Right cardiac atrium (tissue), 5 donors: ENCODE measurements at regions not wholly inside any gene's neighbourhood (a gene's known extent, or its start where the extent isn't known, plus 50 kb on each side); places are given as distances from the start of the nearest gene placed in this dataset.
"Not testable (repeated sequence)": the region's sequence is repeated elsewhere in the genome, so short reads cannot be mapped to it uniquely, and the experiment has no call there.

Source experiments
- ATAC-seq, 2 donors: fragments of 200-7000 bp; cut with Tn5 transposase; one replicate each; pipeline versions ENCODE4 v1.8.0 to v1.9.1; 2020; ENCODE audit warnings: moderate library complexity in 2 of 2, mild to moderate bottlenecking in 1 of 2
- DNase-seq, 3 donors: peaks; one replicate each; pipeline ENCODE4 v3.0.0-alpha.2; 2020
- H3K27ac ChIP-seq: one replicate; pipeline ENCODE4 v1.5.1; 2013; ENCODE audit warnings: mild to moderate bottlenecking, low read length, control low read depth, moderate library complexity
- H3K27me3 ChIP-seq: one replicate; pipeline ENCODE4 v1.6.1; 2013; ENCODE audit not compliant: control insufficient read depth, insufficient read depth
- H3K4me1 ChIP-seq: one replicate; pipeline ENCODE4 v1.6.1; 2013; ENCODE audit warnings: low read length; ENCODE audit not compliant: control insufficient read depth, insufficient read depth
- H3K4me3 ChIP-seq: one replicate; pipeline ENCODE4 v1.5.1; 2013; ENCODE audit warnings: low read length, control low read depth
- H3K9me3 ChIP-seq: one replicate; pipeline ENCODE4 v1.6.1; 2013; ENCODE audit warnings: low read length; ENCODE audit not compliant: control insufficient read depth
- WGBS: extraction: QIAGEN DNeasy Blood & Tissue Kit; methylation state at CpG from one replicate; pipeline ENCODE4 v1.1.7; 2013; 5-methylcytosine and 5-hydroxymethylcytosine counted together
- intact Hi-C, 4 donors: fragments of 100-400 bp; cut with DNase I; formaldehyde crosslinking; loops; one replicate each; pipeline versions ENCODE4 v1.11.0 to v1.14.0; 2022 to 2023
- donor health status: healthy with polysubstance abuse.
- donor health status: DM: no; HTN: yes; CAD: no.
- donor health status: DM: no; HTN: no; CAD: no.
- donor health status: DM: no; HTN: yes; CAD: no; lungs with severe emphysema.
- donor health status: DM: yes; HTN: yes; CAD: no.

DNA sequence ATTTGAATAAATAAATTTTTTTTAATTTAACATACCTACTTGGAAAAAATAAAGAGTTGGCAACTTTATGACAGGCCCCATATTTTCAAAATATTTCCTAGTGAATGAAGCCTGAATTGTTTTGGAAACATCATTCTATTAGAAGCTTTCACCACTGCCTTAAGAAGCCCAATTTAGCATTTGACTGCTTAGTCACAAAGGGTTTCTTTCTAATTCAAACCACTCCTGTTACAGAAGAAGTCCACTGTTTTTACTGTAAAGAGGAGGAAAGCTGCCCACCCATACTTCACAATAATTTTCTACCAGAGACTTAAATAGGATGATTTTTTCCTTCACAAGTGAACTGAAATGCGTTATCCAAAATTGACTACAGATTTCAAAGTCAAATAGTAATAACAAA is 534.6 kb upstream of the PTBP2 start:
- no peaks in the 10 kb centered on the region for H3K9me3 ChIP-seq
- H3K27ac ChIP-seq: no peak overlapping the region
- no peak for ATAC-seq
- DNase-seq: no peak
- no peaks in the 10 kb centered on the region for H3K4me1 ChIP-seq
- H3K4me3 ChIP-seq: no peak overlapping the region
- intact Hi-C loops: no loop called here
- WGBS: 64% methylated on average over 1 of the region's 1 CpG
- no peaks in the 10 kb centered on the region for H3K27me3 ChIP-seq

DNA sequence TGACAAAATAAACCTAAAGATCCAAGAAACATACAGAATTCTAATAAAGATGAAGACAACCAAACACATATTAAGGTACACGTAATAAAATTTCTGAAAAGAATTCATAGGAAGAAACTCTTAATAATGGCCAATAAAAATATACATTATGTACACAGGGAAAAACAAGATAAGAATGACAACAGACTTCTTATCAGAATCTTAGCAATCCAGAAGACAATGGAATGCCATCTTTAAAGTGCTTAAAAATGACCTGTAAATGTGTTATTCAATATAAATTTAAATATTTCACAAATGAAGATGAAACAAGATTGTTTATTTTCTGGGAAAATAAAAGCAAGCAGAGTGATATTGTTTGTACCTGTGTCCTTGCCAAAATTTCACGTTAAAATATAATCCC is 530.4 kb upstream of the PTBP2 start:
- Histone ChIP-seq H3K9me3 (no peaks in the 10 kb centered on the region), H3K27ac (no peak overlapping the region), H3K4me3 (no peak overlapping the region), H3K4me1 (no peaks in the 10 kb centered on the region), H3K27me3 (no peaks in the 10 kb centered on the region)
- 65% methylated on average over 2 of the region's 2 CpGs for WGBS
- DNase-seq (no peak), ATAC-seq (no peak)
- intact Hi-C loops: no loop called here

DNA sequence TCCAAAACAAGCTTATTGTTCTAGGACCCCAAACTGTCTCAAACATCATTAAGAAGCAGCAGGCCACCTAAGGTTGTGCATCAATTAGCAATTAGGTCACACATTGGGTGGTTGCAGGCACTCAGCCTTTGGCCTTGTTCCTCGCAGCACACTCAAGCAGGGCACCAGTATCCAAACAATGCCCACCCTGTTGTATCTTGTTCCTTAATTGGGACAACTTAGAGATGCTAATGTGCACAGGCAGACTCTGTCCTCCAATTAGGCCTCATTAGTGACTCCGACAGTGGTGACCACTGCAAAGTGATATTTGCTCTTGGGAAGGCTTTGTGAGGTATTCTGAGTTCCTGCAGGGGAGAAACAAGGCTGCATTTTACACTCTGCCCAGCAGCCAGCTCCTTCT is 515.1 kb upstream of the PTBP2 start:
- no peak overlapping the region for H3K4me3 ChIP-seq
- H3K27me3 ChIP-seq: no peaks in the 10 kb centered on the region
- intact Hi-C loops: no loop called here
- no peaks in the 10 kb centered on the region for H3K4me1 ChIP-seq
- ATAC-seq: no peak
- no peaks in the 10 kb centered on the region for H3K9me3 ChIP-seq
- no peak for DNase-seq
- H3K27ac ChIP-seq: no peak overlapping the region
- 63% methylated on average over 2 of the region's 2 CpGs for WGBS

DNA sequence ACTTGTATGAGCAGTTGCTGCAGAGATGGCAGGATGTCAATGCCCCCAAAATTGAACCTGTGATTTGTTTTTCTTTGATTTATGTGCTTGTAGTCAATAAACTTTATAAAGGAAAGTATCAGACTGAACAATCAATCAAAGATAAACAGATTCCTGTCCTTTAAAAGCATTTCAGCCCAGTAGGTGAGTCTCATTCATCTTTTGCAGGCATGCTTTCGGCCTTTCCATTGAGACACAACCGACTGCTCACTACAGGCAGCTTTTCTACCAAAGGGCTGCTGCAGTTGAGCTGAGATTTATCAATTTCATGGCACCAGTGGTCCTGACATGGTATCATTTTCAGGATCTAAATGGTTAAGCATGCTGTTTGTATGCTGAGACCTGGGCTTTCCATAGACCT is 513.6 kb upstream of the PTBP2 start:
- Histone ChIP-seq H3K4me3 (no peak overlapping the region), H3K27me3 (no peaks in the 10 kb centered on the region), H3K9me3 (no peaks in the 10 kb centered on the region), H3K27ac (no peak overlapping the region), H3K4me1 (no peaks in the 10 kb centered on the region)
- WGBS: 85% methylated on average over 2 of the region's 2 CpGs
- DNase-seq: no peak
- ATAC-seq: no peak
- intact Hi-C loops: no loop called here

DNA sequence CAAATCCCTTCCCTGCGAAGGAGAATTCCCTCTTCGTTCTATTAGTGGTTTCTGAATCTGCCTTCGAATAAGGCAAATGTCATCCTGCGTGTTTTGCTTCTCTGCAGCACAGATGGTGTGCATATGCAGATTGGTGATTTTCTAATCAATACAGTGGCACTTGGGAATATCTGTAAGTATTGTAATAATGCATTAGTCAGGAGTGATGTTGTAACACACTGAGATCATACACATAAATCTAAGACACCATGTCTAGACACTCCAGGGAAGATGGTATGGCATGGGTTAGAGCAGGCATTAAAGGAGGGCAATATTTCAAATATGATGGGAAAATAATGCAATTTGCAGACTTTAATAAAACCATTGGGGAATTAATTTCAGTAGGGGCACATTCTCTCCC is 513.2 kb upstream of the PTBP2 start:
- no peak for ATAC-seq
- WGBS: 93% methylated on average over 4 of the region's 4 CpGs

DNA sequence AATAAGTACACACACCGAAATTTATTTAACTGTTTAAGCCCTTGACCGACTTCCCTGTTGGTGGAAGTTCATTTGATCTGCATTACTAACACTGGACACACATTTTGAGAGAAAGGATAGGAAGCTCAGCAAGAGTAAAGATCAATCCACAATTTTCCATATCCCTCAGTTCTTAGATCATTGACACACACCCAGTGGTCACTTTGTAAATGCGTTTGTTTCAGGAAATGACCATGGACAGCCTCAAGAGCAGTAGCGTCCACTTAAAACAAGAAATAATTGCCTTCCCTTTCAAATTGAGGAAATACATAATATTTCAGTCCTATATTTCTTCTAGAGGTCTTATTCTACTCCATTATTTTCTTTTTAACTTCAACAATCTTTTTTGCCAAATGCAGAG is 511.5 kb upstream of the PTBP2 start:
- ATAC-seq (no peak), DNase-seq (no peak)
- H3K27ac ChIP-seq: no peak overlapping the region
- intact Hi-C loops: no loop called here
- no peak overlapping the region for H3K4me3 ChIP-seq
- H3K27me3 ChIP-seq: no peaks in the 10 kb centered on the region
- no peaks in the 10 kb centered on the region for H3K9me3 ChIP-seq
- WGBS: 73% methylated on average over 4 of the region's 4 CpGs
- H3K4me1 ChIP-seq: no peaks in the 10 kb centered on the region

More for the DNA sequence above, 513.2 kb upstream of the PTBP2 start:
- Histone ChIP-seq H3K27ac (no peak overlapping the region), H3K4me1 (no peaks in the 10 kb centered on the region), H3K9me3 (no peaks in the 10 kb centered on the region), H3K4me3 (no peak overlapping the region), H3K27me3 (no peaks in the 10 kb centered on the region)
- intact Hi-C loops: no loop called here
- no peak for DNase-seq

DNA sequence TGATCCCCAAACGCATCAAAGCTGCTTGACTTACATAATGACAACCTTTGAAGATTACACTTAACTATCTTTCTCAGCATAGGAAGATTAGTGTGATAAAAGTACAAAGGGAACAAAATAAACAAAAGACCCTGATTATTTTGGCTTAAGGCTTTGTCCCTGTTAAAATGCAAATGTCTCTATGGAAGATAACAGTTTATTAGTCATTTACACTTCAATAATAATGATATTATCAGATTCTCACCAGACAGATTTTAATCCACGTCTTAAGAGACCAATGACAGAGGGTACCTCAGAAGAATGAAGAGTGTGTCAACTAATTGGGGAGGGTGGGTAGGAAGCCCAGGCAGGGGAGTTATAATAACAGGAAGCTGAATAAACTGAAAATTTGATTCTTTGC is 510.4 kb upstream of the PTBP2 start:
- H3K27me3 ChIP-seq: no peaks in the 10 kb centered on the region
- H3K27ac ChIP-seq: no peak overlapping the region
- 61% methylated on average over 2 of the region's 2 CpGs for WGBS
- no peak for ATAC-seq
- no peak for DNase-seq
- no peaks in the 10 kb centered on the region for H3K4me1 ChIP-seq
- no peaks in the 10 kb centered on the region for H3K9me3 ChIP-seq
- H3K4me3 ChIP-seq: no peak overlapping the region
- intact Hi-C loops: no loop called here

DNA sequence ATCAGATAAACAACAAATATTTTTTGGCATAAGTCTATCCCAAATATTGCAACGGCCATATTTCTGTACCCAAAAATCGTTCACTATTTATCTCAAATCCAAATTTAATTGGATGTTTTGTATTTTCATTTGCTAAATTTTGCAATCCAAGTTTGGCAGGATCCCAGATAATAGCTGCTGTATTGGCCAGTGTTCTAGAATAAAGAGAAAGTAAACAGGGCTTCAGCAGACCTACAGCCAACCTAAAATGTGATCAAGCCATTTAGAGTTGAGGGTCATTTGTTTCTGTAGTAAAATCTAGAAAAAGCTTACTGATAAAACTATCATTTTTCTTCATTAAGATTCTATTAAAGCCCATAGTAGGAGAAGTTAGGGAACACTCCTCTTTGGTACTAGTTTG is 506.6 kb upstream of the PTBP2 start:
- Histone ChIP-seq H3K4me3 (no peak overlapping the region), H3K4me1 (no peaks in the 10 kb centered on the region), H3K27me3 (no peaks in the 10 kb centered on the region), H3K9me3 (no peaks in the 10 kb centered on the region), H3K27ac (no peak overlapping the region)
- ATAC-seq: no peak
- intact Hi-C loops: no loop called here
- DNase-seq: no peak
- 50% methylated on average over 2 of the region's 2 CpGs for WGBS

DNA sequence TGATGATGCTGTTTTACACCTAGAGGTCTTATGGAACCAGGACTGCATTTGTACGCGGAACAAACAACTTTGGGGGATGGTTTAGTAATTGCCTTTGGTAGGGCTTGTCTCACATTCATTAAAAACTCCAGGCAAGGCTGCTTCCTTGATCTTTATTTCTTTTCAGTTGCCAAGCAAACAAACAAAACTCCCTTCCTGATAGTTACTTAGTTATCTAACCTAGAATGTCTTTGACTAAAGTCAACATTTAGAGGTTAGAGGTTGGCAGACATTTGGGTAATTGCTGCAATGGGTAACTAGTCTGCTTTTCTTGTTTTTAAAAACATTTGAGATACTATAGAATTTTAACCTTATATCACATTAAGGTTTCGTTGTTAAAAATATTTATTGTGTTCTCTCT is 500.9 kb upstream of the PTBP2 start:
- intact Hi-C loops: no loop called here
- ATAC-seq (no peak), DNase-seq (no peak)
- Histone ChIP-seq H3K4me1 (no peaks in the 10 kb centered on the region), H3K27me3 (no peaks in the 10 kb centered on the region), H3K27ac (no peak overlapping the region), H3K9me3 (no peaks in the 10 kb centered on the region), H3K4me3 (no peak overlapping the region)
- 84% methylated on average over 3 of the region's 3 CpGs for WGBS

DNA sequence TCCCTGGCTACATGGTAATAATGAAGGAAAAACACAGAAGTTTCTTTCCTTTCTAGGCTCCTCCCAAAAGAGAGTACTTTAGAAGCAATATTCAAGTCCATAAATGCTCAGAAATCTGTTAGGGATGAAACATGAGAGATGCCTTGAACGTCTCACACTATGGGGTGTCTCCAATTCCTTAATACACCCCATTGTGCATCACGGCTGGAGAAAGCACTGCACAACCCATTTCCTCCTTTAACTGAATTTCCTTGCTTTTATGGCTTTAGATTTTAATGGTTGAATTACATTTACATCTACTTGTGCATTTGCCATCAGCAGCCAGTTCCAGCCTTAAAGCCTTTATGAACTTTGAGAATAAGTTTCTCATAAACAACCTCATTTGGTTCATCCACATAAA is 498.9 kb upstream of the PTBP2 start:
- H3K27me3 ChIP-seq: no peaks in the 10 kb centered on the region
- ATAC-seq: no peak
- intact Hi-C loops: no loop called here
- no peak overlapping the region for H3K27ac ChIP-seq
- no peak overlapping the region for H3K4me3 ChIP-seq
- H3K4me1 ChIP-seq: no peaks in the 10 kb centered on the region
- WGBS: 75% methylated on average over 2 of the region's 2 CpGs
- no peak for DNase-seq
- H3K9me3 ChIP-seq: no peaks in the 10 kb centered on the region

DNA sequence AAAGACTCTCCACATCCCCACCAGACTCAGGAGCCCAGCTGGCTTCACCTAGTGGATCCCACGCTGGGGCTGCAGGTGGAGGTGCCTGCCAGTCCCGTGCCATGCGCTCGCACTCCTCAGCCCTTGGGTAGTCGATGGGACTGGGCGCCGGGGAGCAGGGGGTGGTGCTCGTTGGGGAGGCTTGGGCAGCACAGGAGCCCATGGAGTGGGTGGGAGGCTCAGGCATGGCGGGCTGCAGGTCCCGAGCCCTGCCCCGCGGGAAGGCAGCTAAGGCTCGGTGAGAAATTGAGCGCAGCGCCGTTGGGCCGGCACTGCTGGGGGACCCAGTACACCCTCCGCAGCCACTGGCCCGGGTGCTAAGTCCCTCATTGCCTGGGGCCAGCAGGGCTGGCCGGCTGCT is 497.4 kb upstream of the PTBP2 start:
- peak in 2 of 3 donors; percentile 21 to 42 for DNase-seq
- H3K27me3 ChIP-seq, ATAC-seq, H3K27ac ChIP-seq, H3K4me3 ChIP-seq, H3K4me1 ChIP-seq, intact Hi-C loops, H3K9me3 ChIP-seq: not testable (repeated sequence)
- WGBS: 93% methylated on average over 20 of the region's 20 CpGs

DNA sequence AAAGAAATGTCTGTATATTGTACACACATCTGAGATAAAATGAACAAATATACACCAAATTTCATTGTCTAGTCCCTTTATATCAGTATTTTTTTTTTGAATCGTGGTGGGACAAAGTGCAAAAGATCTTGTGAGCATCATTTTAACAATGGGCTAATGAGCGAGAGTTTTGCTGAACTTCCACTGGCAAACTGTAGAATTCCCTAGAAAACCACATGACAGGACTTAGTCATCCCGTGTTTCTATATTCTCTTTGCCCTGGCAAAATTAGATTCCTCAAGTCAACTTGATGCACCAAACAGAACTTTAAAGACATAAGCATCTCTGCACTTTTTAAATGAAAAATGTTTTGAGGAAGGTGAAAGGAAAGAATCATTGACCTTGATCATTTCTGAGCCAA is 488.2 kb upstream of the PTBP2 start:
- Histone ChIP-seq H3K27ac (no peak overlapping the region), H3K27me3 (no peaks in the 10 kb centered on the region), H3K4me1 (no peaks in the 10 kb centered on the region), H3K4me3 (no peak overlapping the region), H3K9me3 (no peaks in the 10 kb centered on the region)
- 83% methylated on average over 3 of the region's 3 CpGs for WGBS
- DNase-seq (no peak), ATAC-seq (no peak)
- intact Hi-C loops: loop anchor here in 1 of 4 donors (10.0 kb wide), 1 partner anchor 611 kb away; no protein-coding TSS in a partner anchor
